ENCODE measurements at regions not wholly inside any gene's neighbourhood (a gene's known extent, or its start where the extent isn't known, plus 50 kb on each side); places are given as distances from the start of the nearest gene placed in this dataset.

GRCh38 chr14:44317441-44317746, 189.7 kb downstream of the FSCB start:
- no peak for TF ChIP-seq EZH2phosphoT487 (IDR thresholded peaks at IDR 0.05; ENCODE audit: unreplicated experiment)
- TF ChIP-seq POLR2AphosphoS5 (IDR thresholded peaks at IDR 0.05; ENCODE audit: low read depth) = no peak
- TF ChIP-seq CTCF (conservative IDR thresholded peaks at IDR 0.05; ENCODE audit: low read depth in 2 of 2) = no peak
- no peak for TF ChIP-seq REST (IDR thresholded peaks at IDR 0.05; ENCODE audit: unreplicated experiment)
- no peak for TF ChIP-seq EZH2 (IDR thresholded peaks at IDR 0.05; ENCODE audit: low read depth, unreplicated experiment)

Measured in GM23338 (cell line).